ENCODE measurements at regions not wholly inside any gene's neighbourhood (a gene's known extent, or its start where the extent isn't known, plus 50 kb on each side); places are given as distances from the start of the nearest gene placed in this dataset.

DNA sequence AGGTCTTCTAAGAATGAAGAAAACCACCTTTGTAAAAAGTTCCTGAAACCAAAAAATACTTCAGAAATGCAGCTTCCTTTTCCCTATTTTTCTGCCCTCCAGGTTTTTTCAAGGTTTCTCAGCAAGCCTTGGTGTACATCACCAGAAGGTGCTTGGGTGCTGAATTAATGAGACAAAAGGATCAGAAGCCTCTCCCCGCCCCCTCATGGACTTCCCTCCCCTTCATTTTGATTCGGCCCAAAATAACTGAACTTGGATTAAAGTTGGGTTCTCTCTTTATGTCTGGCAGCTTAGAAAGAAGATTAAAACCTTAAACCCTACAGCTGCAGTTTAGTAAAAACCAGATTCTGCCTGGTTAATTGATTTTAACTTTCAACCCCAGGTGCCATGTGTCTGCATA lies 121.7 kb upstream of the ERCC4 start:
- no peak for TF ChIP-seq POLR2A (IDR thresholded peaks at IDR 0.05)
- TF ChIP-seq, protein P1, sequence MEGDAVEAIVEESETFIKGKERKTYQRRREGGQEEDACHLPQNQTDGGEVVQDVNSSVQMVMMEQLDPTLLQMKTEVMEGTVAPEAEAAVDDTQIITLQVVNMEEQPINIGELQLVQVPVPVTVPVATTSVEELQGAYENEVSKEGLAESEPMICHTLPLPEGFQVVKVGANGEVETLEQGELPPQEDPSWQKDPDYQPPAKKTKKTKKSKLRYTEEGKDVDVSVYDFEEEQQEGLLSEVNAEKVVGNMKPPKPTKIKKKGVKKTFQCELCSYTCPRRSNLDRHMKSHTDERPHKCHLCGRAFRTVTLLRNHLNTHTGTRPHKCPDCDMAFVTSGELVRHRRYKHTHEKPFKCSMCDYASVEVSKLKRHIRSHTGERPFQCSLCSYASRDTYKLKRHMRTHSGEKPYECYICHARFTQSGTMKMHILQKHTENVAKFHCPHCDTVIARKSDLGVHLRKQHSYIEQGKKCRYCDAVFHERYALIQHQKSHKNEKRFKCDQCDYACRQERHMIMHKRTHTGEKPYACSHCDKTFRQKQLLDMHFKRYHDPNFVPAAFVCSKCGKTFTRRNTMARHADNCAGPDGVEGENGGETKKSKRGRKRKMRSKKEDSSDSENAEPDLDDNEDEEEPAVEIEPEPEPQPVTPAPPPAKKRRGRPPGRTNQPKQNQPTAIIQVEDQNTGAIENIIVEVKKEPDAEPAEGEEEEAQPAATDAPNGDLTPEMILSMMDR (IDR thresholded peaks at IDR 0.05) = no peak

Measured in right lobe of liver (tissue), 4 donors.